ENCODE measurements at regions not wholly inside any gene's neighbourhood (a gene's known extent, or its start where the extent isn't known, plus 50 kb on each side); places are given as distances from the start of the nearest gene placed in this dataset.

DNA sequence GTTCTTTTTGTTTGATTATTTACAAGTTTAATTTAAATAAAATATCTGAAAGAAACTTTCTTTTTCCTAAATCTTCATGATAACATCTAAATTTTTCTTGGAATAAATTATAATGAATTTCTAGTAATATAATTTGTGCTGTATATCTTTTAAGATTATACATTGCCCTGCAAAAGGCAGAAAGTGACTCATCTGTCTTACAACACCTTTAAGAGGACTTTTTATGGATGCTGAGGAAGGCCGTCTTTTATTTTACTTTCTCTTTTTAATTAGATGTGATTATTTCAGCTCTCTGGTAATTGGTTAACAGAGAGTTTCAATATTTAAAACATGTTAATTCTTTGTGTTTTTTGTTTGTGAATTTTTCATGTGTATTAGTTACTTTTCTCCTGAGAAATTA, 598.4 kb downstream of the RPL10L start:
- Histone ChIP-seq H3K36me3 (replicated peaks in 1 of 2; ENCODE audit: control insufficient read depth in 1 of 2, insufficient read depth in 2 of 2, low read length in 1 of 2) (no peaks in the 10 kb centered on the region), H3K4me3 (ENCODE audit: low read depth in 2 of 2, low read length in 1 of 2) (no peak overlapping the region), H3K4me1 (ENCODE audit: control insufficient read depth in 1 of 2, insufficient read depth in 2 of 2, low read depth in 1 of 2, low read length in 1 of 2) (no peaks in the 10 kb centered on the region), H3K4me2 (no peak overlapping the region), H3K27ac (ENCODE audit: low read depth in 2 of 2, low read length in 1 of 2) (no peak overlapping the region), H3K9ac (no peak overlapping the region), H3F3A (replicated peaks; ENCODE audit: insufficient read depth) (no peaks in the 10 kb centered on the region), H3K79me2 (ENCODE audit: insufficient read depth) (no peaks in the 10 kb centered on the region), H3K9me3 (no peaks in the 10 kb centered on the region), H4K20me1 (ENCODE audit: insufficient read depth) (no peaks in the 10 kb centered on the region), H2AFZ (ENCODE audit: low read depth) (no peak overlapping the region), H3K9me2 (no peaks in the 10 kb centered on the region), H3K27me3 (ENCODE audit: insufficient read depth) (no peaks in the 10 kb centered on the region)
- WGBS (ENCODE audit: low lambda C conversion rate), result 12% methylated on average over 1 of the region's 1 CpG
- no peak for DNase-seq
- ChIA-PET POLR2A (no interaction called here), CTCF (no interaction called here)
- TF ChIP-seq JUND (IDR thresholded peaks at IDR 0.05) (no peak), TCF12 (IDR thresholded peaks at IDR 0.05) (no peak), MEF2A (IDR thresholded peaks at IDR 0.05; ENCODE audit: borderline replicate concordance, low read depth) (no peak), EP300 (IDR thresholded peaks at IDR 0.05; ENCODE audit: borderline replicate concordance in 1 of 2, low read depth in 1 of 2, low read length in 1 of 2) (no peak)

DNA sequence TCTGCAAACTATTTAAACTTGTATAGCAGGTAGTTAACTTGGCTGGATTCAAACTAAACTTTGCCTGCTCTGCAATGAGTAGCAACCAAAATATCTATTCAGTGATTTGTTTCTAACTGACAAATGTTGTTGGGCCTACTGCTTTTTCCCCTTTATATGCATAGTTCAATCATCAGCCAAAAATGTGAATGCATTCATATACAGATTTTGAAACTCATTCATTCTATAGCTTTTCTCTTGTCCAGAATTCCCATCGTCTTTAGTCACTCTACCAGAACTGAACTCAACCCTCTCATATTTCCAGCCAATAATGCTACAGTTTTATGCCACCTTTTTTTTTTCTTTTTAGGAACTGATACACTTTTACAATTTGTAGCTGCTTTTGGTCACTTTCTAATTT, 599.8 kb downstream of the RPL10L start:
- Histone ChIP-seq H3K4me2 (no peak overlapping the region), H3K9ac (no peak overlapping the region), H3K27ac (ENCODE audit: low read depth in 2 of 2, low read length in 1 of 2) (no peak overlapping the region), H3K27me3 (ENCODE audit: insufficient read depth) (no peaks in the 10 kb centered on the region), H3K79me2 (ENCODE audit: insufficient read depth) (no peaks in the 10 kb centered on the region), H3K9me2 (no peaks in the 10 kb centered on the region), H4K20me1 (ENCODE audit: insufficient read depth) (no peaks in the 10 kb centered on the region), H3F3A (replicated peaks; ENCODE audit: insufficient read depth) (no peaks in the 10 kb centered on the region), H3K36me3 (replicated peaks in 1 of 2; ENCODE audit: control insufficient read depth in 1 of 2, insufficient read depth in 2 of 2, low read length in 1 of 2) (no peaks in the 10 kb centered on the region), H2AFZ (ENCODE audit: low read depth) (no peak overlapping the region), H3K9me3 (no peaks in the 10 kb centered on the region), H3K4me1 (ENCODE audit: control insufficient read depth in 1 of 2, insufficient read depth in 2 of 2, low read depth in 1 of 2, low read length in 1 of 2) (no peaks in the 10 kb centered on the region), H3K4me3 (ENCODE audit: low read depth in 2 of 2, low read length in 1 of 2) (no peak overlapping the region)
- DNase-seq, result no peak
- POLR2A ChIA-PET, result no interaction called here
- CTCF ChIA-PET, result no interaction called here
- TF ChIP-seq EZH2phosphoT487 (IDR thresholded peaks at IDR 0.05; ENCODE audit: borderline replicate concordance, low read depth) (no peak), JUND (IDR thresholded peaks at IDR 0.05) (no peak), NFIC (IDR thresholded peaks at IDR 0.05; ENCODE audit: borderline replicate concordance) (no peak), RCOR1 (IDR thresholded peaks at IDR 0.05; ENCODE audit: low read length) (no peak), ELF1 (IDR thresholded peaks at IDR 0.05) (no peak), RFX5 (IDR thresholded peaks at IDR 0.05; ENCODE audit: low read length) (no peak), FOXJ3 (CRISPR knock-in tag; IDR thresholded peaks at IDR 0.05) (no peak), MEF2A (IDR thresholded peaks at IDR 0.05; ENCODE audit: borderline replicate concordance, low read depth) (no peak), SMC3 (IDR thresholded peaks at IDR 0.05; ENCODE audit: low read depth, low read length) (no peak), RAD21 (IDR thresholded peaks at IDR 0.05; ENCODE audit: low read length) (no peak), CHD2 (IDR thresholded peaks at IDR 0.05; ENCODE audit: low read length, partially characterized antibody) (no peak), TAF1 (IDR thresholded peaks at IDR 0.05; ENCODE audit: borderline replicate concordance, low read depth, low read length) (no peak), GATA2 (CRISPR knock-in tag; IDR thresholded peaks at IDR 0.05) (no peak)
- TF ChIP-seq, protein P1, sequence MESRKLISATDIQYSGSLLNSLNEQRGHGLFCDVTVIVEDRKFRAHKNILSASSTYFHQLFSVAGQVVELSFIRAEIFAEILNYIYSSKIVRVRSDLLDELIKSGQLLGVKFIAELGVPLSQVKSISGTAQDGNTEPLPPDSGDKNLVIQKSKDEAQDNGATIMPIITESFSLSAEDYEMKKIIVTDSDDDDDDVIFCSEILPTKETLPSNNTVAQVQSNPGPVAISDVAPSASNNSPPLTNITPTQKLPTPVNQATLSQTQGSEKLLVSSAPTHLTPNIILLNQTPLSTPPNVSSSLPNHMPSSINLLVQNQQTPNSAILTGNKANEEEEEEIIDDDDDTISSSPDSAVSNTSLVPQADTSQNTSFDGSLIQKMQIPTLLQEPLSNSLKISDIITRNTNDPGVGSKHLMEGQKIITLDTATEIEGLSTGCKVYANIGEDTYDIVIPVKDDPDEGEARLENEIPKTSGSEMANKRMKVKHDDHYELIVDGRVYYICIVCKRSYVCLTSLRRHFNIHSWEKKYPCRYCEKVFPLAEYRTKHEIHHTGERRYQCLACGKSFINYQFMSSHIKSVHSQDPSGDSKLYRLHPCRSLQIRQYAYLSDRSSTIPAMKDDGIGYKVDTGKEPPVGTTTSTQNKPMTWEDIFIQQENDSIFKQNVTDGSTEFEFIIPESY (IDR thresholded peaks at IDR 0.05; ENCODE audit: borderline replicate concordance, low read depth), result no peak
- TF ChIP-seq, protein P2, sequence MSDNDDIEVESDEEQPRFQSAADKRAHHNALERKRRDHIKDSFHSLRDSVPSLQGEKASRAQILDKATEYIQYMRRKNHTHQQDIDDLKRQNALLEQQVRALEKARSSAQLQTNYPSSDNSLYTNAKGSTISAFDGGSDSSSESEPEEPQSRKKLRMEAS (IDR thresholded peaks at IDR 0.05; ENCODE audit: low read depth), result no peak
- 0% methylated on average over 1 of the region's 1 CpG for WGBS (ENCODE audit: low lambda C conversion rate)
